Left cardiac atrium (tissue), 4 donors: ENCODE measurements at regions not wholly inside any gene's neighbourhood (a gene's known extent, or its start where the extent isn't known, plus 50 kb on each side); places are given as distances from the start of the nearest gene placed in this dataset.
"Not testable (repeated sequence)": the region's sequence is repeated elsewhere in the genome, so short reads cannot be mapped to it uniquely, and the experiment has no call there.

ENCODE experiments used
- ATAC-seq, 2 donors: fragments of 200-7000 bp; cut with Tn5 transposase; one replicate each; pipeline ENCODE4 v1.9.1; 2020; ENCODE audit warnings: mild to moderate bottlenecking in 2 of 2, moderate library complexity in 2 of 2
- DNase-seq: peaks from one replicate; pipeline ENCODE4 v3.0.0-alpha.2; 2020
- intact Hi-C, 2 donors: fragments of 100-400 bp; cut with DNase I; formaldehyde crosslinking; loops; one replicate each; pipeline versions ENCODE4 v1.14.1 to v1.15.1; 2022 to 2023
- donor health status: DM: no; HTN: yes; CAD: no.
- donor health status: DM: no; HTN: yes; CAD: no; lungs with severe emphysema.
- donor health status: DM: yes; HTN: yes; CAD: no.
- donor health status: Dilated cardiomyopathy.

DNA sequence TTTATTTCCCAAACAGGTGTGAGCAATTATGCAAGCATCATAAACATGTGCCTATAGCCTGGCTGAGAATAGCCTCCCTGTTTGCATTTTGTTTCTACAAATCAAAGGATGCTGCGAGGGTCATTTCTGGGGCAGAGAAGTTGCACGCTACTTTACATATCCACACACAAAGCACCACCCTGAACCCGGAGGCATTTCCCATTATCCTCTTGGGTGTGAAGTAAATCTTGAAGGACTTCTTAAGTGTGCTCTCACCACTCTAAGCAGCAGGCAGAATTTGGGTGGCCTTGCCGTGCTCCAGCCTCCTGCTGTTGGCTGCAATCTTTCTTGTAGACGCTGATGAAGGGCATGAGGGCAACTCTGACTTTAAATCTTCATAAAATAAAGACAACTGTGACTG, 124.0 kb upstream of the TLE4 start:
- ATAC-seq (no peak), DNase-seq (no peak)
- intact Hi-C loops = no loop called here

- DNase-seq (no peak), ATAC-seq (no peak)
- intact Hi-C loops = no loop called here
These were observed 119.5 kb upstream of the TLE4 start for GRCh38 chr9:79452265-79452664.

GRCh38 chr9:79461712-79462111, 110.1 kb upstream of the TLE4 start:
- DNase-seq = no peak
- intact Hi-C loops = no loop called here
- no peak for ATAC-seq

GRCh38 chr9:79465156-79465555, 106.6 kb upstream of the TLE4 start:
- intact Hi-C loops = no loop called here
- ATAC-seq (no peak), DNase-seq (no peak)

GRCh38 chr9:79469164-79469563, 102.6 kb upstream of the TLE4 start:
- ATAC-seq (no peak), DNase-seq (no peak)
- intact Hi-C loops = no loop called here

- ATAC-seq (no peak), DNase-seq (no peak)
- intact Hi-C loops = no loop called here
These were observed 100.8 kb upstream of the TLE4 start for GRCh38 chr9:79470954-79471353.

DNA sequence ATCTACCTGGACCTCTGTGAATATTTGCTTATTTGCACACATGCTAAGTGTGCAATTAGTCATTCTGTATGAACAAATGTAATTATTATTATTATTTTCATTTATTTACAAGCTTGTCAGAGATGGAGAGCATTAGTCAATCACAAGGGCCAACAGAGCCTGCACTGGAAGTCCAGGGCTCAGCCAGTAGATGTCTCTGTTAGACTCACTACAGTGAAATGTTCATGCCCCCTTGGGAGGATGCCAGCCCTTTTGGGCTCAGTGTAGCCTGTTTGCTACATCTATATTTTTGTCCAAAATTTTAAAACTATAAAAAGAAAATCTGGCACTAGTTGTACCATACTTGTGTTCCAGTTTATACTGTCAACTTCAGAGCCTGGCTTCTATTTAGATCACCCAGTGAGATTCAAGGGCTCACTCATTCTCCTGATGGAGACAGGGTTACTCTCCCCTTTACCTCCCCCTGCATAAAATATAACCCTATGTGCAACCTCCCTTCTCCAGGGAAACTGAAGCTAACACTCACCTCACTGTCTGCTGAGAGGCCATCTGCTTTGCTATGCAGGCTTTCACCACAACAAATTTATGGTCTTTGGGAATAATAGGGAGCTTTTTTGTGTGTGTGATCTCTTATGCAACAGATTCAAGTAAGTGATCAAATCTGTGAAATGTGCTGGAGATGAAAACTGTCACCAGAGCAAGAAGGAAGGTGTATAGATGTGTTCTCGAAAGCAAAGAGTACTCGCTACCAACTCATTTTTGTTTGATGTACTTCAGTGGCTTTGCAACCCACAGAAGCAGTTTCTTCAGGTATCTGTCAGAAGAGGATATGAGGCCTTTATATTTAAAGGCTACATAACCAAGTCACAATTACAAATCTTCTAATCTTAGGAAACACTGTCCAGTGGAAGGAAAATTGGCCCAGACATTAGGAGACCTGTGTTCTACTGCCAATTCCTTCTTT, 99.9 kb upstream of the TLE4 start:
- DNase-seq (peak; percentile 70), ATAC-seq (peak; percentile 83 to 87)
- intact Hi-C loops = no loop called here

- intact Hi-C loops = no loop called here
- ATAC-seq = no peak
These were observed 98.1 kb upstream of the TLE4 start for GRCh38 chr9:79473704-79474103.

GRCh38 chr9:79477241-79477840, 94.4 kb upstream of the TLE4 start:
- intact Hi-C loops = no loop called here
- ATAC-seq (no peak), DNase-seq (no peak)

More at GRCh38 chr9:79473704-79474103, 98.1 kb upstream of the TLE4 start:
- no peak for DNase-seq

DNA sequence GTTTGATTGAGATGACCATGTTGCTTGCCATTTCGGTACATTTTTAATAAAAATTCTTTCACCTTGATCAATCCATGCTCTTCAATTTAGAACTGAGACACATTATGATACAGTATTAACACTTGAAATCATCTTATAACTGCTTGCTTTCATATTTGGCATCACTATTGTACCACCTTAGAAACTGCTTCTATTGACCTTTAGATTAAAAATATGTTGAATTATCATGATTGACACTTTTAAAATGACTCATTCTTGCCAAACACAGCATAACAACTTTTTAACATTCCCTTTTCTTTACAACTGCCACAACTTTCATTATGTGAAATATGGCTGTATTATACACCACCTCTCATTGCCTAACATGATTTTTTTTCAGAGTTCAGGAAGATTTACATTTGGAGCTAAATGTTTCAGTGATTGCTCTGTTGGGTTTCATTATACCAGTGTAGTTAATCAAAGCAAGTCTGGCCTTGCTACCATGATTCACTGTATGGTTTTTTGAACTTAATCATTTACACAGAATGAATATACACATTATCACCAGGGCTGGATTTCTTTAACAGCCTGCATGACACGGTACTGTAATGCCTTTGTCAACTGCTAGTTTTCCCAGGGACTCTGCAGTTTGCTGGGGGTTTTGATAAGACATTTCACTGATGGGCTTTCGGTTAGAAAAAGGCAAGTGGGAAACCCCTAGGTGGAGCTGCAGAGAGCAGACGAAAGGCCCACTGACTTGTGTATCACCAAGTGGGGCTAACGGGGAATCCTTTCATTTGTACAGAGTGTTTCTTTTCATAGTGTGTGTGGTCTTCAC, 93.6 kb upstream of the TLE4 start:
- DNase-seq (no peak), ATAC-seq (no peak)
- intact Hi-C loops = no loop called here

- no peak for ATAC-seq
- intact Hi-C loops = no loop called here
- no peak for DNase-seq
These were observed 91.1 kb upstream of the TLE4 start for GRCh38 chr9:79480639-79481038.

GRCh38 chr9:79481846-79482477, 89.8 kb upstream of the TLE4 start:
- ATAC-seq = no peak
- DNase-seq = no peak
- intact Hi-C loops = no loop called here

DNA sequence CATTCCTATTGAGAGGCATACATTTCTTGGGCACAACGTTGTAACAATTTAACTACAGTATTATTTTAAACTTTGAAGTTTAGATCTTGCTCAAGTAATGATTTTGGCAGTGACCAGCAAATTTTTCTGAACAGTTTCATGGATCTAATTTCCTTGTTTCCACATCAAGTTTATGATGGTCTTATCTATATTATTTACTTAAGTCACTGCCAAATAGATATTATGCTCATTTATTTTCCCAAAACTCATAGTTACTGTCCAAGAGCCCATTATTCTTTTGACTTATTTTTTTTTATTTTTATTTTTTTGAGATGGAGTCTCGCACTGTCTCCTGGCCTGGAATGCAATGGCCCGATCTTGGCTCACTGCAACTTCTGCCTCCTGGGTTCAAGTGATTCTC, 86.5 kb upstream of the TLE4 start:
- ATAC-seq (no peak), DNase-seq (no peak)
- intact Hi-C loops = no loop called here

GRCh38 chr9:79489261-79490000, 82.3 kb upstream of the TLE4 start:
- intact Hi-C loops = no loop called here
- ATAC-seq (peak; percentile 34 to 57), DNase-seq (peak; percentile 19)

GRCh38 chr9:79490657-79491248, 81.0 kb upstream of the TLE4 start:
- DNase-seq (no peak), ATAC-seq (peak in 1 of 2 donors; percentile 42)
- intact Hi-C loops = no loop called here

DNA sequence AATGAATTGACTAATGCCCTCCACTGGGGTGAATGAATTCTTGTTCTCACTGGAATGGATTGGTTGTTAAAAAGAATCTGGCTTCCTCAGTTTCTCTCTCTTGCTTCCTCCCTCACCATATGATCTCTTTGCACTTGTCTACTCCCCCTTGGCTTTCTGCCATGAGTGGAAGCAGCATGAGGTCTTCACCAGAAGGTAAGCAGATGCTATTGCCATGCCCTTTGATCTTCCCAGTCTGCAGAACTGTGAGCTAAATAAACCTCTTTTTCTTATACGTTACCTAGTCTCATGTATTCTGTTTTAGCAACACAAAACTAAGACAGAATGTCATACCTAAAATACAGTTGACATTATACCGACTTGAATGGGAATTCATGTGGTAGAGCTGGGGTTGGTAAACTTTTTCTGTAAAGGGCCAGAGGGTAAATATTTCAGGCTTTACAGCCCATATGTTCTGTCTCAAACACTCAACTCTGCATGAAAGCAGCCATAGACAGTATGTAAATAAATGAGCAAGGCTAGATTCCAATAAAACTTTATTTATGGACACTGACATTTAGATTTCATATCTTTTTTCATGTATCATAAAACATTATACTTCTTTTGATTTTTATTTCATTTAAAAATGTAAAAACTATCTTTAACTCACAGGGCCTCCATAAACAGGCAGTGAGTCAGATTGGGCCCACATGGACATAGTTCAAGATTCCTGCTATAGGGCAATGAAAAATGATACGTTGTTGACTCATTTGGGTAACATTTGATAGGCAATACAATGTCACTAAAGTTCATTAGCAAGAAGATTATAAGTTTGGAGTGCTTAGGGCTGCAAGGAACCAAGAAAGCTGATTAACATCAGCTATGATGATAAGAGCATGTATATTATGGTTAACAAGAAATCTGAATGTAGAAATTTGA, 79.4 kb upstream of the TLE4 start:
- no peak for ATAC-seq
- DNase-seq = no peak
- intact Hi-C loops = no loop called here

DNA sequence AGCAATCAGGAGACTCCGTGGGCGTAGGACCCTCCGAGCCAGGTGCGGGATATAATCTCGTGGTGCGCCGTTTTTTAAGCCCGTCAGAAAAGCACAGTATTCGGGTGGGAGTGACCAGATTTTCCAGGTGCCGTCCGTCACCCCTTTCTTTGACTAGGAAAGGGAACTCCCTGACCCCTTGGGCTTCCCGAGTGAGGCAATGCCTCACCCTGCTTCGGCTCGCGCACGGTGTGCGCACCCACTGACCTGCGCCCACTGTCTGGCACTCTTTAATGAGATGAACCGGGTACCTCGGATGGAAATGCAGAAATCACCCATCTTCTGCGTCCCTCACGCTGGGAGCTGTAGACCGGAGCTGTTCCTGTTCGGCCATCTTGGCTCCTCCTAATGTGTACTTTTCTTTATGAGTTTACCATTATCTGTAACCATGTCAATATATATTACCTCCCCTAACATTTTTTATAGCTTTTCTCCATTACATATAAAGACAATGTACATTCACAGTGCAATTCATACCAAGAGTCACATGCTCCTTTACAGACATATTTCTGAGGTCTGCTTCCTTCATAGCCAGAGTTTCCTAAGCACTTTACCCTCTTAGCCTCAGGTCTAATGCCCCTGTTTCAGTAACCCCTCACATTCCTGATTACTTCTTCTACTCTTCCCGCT, 71.4 kb upstream of the TLE4 start:
- DNase-seq, intact Hi-C loops, ATAC-seq: not testable (repeated sequence)
